GM18508 (cell line): ENCODE measurements at regions not wholly inside any gene's neighbourhood (a gene's known extent, or its start where the extent isn't known, plus 50 kb on each side); places are given as distances from the start of the nearest gene placed in this dataset.

Experiments used
- ATAC-seq: cut with Tn5 transposase; IDR thresholded peaks from one replicate; pipeline ENCODE4 v1.9.1; 2021; ENCODE audit warnings: moderate number of reproducible peaks; ENCODE audit not compliant: insufficient read depth, unreplicated experiment

DNA sequence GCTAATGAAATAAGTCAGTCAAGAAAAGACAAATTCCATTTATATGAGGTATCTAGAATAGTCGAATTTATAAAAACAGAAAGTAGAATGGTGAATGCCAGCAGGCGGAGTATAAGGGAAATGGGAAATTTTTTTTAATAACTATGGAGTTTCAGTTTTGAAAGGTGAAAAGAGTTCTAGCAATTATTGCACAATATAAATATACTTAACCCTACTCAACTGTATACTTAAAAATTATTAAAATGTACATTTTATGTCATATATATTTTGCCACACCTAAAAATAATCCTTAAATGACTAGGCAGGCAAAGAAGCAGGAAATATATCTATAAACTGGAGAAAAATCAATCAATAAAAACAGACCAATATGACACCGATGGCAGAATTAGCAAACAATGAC lies 196.5 kb upstream of the UBASH3B start:
- no peak for ATAC-seq

DNA sequence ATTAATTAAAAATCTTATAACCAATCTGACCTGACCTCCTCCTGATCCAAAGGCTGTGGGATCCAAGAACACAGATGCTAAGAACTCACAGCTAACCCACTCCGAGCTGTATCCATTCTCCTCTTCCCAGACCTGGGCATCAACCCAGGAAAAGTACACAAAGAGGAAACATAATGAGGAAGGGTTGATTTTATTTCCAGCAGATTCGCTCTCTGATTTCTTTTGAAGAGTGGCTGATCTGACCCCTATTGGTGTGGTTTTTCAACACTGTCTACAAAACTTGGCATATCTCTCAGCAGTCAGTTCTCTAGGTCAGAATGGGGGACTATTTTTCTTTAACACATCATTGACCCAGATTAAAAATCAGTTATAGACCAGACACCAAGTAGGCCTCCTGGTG lies 201.9 kb upstream of the UBASH3B start:
- ATAC-seq: no peak

DNA sequence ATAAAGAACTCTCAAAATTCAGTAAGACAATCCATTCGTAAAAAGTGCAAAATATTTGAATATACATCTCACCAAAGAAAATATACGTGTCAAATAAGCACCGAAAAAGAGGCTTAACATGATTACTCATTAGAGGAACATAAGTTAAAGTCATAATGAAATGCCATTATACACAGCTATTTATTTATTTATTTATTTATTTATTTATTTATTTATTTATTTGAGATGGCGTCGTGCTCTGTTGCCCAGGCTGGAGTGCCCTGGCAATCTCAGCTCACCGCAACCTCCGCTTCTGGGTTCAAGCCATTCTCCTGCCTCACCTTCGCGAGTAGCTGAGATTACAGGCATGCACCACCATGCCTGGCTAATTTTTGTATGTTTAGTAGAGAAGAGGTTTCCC lies 203.6 kb upstream of the UBASH3B start:
- ATAC-seq: no peak

DNA sequence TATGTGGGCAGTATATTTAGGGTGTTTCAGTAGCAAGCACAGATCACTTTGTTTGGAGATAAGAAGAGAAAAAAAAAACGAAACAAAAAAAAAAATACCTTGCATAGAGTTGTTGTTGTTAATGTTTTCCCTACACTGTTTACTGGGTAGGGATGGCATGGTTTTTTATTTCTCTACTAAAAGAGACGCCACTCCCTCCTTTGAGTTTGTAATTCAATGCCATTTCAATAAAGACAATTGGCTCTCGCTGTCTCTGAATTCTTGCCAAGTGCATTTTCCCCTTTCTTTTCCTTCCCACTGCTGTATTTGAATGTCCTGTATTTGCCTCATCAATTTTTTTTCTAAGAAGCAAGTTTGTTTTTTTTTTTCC lies 213.9 kb upstream of the UBASH3B start:
- no peak for ATAC-seq

DNA sequence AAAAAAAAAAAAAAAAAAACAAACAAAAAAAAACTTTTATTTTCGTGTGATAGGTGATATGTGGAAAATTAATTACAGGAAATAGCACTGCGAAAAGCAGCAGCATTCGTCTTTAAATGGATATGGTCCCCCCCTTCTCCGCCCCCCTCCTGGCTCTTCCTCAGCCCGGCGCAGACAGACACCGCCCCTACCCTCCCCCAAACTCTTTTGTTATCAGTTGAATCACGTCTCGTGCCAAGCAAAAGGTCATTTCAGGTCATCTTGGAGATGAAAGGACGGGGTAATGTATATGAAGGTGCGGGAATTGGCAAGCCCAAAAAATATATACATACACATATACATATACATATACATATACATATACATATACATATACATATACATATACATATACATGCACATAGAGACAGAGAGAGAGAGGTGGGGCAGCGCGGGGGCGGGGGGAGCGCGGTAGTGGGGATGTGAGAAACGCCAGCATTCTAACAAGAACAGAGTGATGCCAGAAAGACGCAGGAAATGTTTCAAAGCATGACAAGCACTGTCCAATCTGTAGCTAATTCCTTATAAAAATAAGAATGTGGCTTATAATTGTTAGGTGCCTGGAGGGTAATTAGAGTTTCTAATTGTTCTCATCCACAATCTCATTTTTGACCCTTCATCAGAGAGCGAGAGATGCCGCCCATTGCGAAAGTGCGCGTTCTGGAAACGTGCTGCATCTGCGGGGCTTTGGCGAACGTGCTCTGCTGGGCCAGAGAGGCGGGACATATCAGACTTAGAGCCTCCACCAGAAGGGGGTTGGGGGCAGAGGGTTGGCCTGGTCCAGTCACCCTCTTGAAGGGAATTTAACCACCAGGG lies 214.5 kb upstream of the UBASH3B start:
- no peak for ATAC-seq

- ATAC-seq: no peak
Measured at GRCh38 chr11:122439866-122440810, 215.4 kb upstream of the UBASH3B start.

DNA sequence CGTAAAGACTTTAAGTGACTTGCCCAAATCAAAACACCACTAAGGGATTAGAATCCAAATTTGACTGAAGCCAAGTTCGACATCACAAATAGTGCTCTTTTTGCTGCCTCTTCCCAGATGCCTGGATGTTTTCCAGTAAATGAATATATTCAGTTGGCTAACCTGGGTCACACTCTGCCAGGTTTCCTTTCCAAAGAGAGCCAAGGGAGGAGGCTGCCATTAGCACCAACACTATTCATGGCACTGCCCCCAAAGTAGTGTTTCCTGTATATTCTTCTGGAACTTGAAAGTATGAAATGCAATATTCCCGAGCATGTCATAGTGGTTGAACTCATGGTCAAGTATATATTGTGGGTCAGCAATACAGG lies 219.3 kb upstream of the UBASH3B start:
- ATAC-seq: no peak

DNA sequence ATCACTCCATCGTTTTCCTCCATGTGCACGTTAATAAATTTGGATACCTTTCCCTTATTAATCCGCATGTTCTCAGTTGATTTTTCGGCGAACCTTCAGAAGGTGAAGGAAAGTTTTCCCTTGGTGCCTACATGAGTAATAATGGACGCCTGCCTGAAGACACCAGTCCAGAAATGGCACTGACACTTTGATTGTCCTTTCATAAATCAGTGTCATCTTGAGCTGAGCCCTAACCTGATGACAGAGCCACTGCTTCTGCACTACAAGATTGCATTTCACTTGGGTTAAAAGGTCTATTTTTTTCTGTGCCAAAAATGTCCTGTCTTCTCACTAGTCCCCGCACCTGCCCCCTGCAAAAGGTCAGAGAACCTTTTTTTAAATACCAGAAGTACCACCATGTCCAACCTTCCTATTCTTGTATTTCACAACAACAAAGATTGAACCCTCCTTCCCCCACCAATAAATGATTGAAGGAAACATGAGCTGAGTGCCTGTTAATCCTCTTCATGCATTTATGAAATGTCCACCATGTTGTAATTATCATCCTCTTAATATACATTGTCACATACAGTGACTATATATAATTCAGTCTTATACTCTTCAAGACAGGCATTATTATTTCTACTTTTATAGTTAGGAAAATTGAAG lies 219.9 kb upstream of the UBASH3B start:
- ATAC-seq: no peak

DNA sequence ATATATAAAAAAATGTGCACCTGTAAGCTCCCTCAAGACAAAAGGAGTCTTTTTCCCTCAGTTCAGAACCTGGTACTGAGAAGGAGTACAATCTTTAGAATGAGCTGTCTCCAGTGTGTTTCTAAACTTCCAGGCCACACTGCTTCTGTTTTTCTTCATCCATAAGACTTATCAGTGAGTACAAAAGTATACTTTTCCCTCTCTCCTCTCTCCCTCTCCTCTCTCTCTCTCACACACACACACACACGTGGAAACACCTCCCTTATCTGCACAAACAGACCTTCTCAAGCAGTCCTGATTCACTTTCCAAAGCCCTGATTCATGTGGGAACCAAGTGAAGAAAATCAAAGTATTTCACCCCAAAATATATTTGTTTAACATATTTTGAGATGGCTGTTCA lies 220.7 kb upstream of the UBASH3B start:
- no peak for ATAC-seq

DNA sequence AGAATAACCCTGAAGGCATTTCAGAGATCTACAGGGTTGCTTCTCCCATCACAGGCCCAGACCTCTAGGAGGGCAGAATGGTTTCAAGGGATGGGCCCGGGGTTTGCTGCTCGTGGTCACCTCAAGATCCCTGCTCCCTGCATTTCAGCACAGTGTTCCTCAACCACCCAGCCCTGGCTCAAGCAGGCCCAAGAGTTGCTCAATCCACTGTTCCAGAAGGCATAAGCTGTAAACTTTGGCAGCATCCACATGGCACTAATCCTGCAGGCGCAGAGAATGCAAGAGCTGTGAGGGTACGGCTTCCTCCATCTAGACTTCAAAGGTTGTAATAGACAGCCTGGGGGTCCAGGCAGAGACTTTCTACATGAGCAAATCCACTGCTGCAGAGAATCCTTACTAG lies 225.0 kb upstream of the UBASH3B start:
- ATAC-seq: no peak

- ATAC-seq: no peak
Measured at GRCh38 chr11:122426073-122426472, 229.4 kb upstream of the UBASH3B start.

DNA sequence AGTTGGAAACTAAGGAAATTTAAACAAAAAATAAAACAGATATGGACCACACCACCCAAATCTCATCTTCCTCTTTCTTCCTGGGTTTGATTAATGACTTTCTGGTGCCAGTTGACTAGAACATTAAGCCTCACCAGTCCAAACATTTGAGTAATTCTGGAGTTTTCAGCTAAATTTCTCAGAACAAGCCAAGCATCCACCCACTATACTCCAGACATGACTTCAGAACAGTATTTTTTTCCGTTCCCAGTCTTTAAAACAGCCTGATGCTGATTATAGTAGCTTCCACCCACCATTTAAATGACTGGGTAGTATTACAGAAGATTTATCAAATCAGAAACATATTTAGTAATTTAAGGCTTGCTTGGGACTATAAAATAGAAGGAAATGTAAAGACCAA lies 230.9 kb upstream of the UBASH3B start:
- ATAC-seq: no peak

DNA sequence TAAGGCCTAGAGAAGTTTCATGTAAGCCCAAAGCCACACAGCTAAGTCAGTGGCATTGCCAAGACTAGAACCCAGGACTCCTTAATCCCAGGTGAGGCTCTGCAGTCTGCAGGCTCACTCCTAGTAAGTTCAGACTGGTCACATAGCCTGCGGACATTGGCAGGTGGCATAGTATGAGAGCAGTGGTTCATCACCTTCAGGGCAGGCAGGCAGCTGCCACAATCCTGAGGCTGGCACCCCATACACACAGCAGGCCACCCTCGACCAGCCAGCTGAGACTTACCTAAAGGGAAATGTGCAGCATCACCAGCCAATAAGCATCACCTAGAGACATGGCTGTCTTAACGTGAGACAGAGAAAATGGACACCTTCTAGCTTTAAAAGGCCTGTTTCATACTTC lies 231.6 kb upstream of the UBASH3B start:
- ATAC-seq: no peak

DNA sequence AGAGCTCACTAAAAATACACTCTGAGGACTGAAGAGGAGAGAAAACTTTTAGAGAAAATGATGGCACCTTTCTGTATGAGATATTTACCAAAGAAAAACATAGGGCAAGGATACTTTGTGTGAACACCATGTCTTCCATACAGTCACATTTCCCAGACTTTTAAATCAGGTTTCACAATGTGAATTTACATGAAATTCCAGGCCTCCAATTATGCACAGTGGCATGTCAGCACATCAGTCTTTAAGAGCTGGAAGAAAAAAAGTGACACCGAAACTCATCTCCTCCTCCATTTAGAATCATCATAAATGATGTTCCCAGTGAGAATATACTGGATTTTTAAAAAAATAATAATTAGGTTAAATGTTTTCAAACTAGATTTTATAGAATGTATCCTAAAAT lies 232.2 kb upstream of the UBASH3B start:
- no peak for ATAC-seq

DNA sequence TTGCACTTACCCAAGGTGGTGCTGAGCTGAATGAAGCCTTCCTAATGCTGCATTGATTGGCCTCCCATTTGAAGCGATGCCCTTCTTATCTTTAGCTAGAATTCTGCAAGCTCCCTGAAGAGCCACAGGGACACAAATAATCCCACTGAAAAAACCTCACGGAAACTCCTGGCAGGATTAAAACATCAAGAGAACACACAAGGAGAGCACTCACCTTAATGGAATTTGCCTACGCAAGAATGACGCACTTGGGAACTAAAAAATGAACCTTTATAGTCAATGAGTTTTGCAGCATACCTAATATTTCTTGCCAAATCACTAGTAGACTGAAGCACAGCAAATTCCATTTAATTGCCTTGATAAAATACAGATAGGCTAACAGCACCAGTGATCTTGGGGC lies 232.8 kb upstream of the UBASH3B start:
- no peak for ATAC-seq

DNA sequence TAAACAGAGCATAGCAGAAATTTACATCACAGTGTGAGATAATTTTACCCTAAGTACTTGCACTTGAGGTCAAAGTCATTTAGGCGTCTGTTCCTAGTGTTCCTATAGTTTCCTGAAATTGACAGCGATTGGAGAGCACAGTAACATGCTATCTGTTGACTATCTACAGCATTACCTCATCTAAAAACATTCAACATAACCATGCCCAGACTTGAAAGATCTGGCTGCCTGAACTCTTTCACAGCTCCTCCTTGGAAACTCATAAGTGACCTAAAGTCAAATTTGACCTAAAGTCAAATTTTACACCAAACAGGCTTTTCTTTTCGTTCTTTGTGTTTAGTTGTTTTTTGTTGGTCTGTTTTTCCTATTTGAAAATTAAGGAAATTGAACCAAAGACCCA lies 233.8 kb upstream of the UBASH3B start:
- no peak for ATAC-seq

DNA sequence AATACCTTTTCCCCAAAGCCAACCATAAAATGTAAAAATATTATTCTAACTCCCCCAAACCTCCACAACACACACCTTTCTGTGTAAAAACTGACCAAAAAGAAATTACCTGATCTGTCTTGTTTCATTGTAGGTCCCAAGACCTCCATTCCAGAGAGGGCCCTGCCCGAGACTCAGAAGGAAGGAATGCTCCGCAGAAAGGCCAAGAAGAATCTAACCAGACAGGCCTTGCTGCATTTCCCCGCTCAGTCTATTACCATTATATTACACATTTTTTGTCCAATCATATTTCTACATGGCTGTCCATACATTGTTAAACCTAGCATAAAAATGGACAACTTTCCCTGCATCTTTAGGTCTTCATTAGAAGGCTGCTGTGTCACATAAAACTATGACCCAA lies 237.5 kb upstream of the UBASH3B start:
- ATAC-seq: no peak

- no peak for ATAC-seq
Measured at GRCh38 chr11:122414406-122415018, 241.0 kb upstream of the UBASH3B start.

DNA sequence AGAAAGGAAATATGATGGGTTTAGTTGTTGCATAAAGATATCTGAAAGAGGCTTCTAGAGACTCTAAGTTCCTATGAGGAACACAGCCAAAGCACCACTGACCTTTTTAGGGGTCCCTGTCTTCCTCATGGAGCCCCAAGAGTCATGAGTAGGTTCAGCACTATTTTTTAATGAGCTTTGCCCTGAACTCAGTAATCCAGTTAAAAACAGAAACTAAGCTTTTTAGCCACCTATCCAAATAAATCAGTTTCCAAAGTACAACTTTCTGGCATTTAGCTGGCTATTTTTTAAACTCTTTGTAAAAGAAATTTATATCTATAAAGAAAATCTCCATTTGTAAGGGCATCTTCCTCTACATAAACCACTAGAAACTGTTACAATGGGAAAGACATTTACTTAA lies 241.8 kb upstream of the UBASH3B start:
- no peak for ATAC-seq

GRCh38 chr11:122412581-122412980 lies 242.9 kb upstream of the UBASH3B start:
- ATAC-seq: no peak

GRCh38 chr11:122406466-122406865 lies 249.1 kb upstream of the UBASH3B start:
- no peak for ATAC-seq
